ENCODE measurements at regions not wholly inside any gene's neighbourhood (a gene's known extent, or its start where the extent isn't known, plus 50 kb on each side); places are given as distances from the start of the nearest gene placed in this dataset.

DNA sequence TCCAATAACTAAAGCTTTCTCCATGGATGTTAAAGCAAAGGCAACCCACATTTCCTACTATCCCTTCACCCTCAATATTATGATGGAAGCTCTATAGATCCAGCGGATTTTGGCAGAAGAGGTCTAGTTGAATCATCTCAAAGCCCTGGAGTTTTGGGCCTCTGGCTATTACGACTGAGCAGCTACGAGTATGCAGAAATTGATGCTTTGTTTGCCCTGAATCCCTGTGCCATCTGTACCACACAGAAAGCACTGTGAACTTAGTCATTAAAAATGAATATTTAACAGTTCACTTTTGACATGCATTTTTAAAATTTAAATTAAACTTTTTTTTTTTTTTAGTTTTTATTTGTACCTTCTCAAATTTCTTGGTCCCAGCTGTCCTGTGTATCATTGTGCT, 705.4 kb upstream of the PTBP2 start:
- intact Hi-C loops (cut with micrococcal nuclease) = no loop called here
- Histone ChIP-seq H3K4me2 (replicated peaks; ENCODE audit: extremely low read depth, low read length, poor library complexity, severe bottlenecking) (no peak overlapping the region), H3K9me3 (replicated peaks in 1 of 2; ENCODE audit: control insufficient read depth in 1 of 2, insufficient read depth in 1 of 2, low read length in 2 of 2) (no peaks in the 10 kb centered on the region), H3K27ac (ENCODE audit: low read depth in 1 of 2, low read length in 2 of 2) (no peak overlapping the region), H3K4me1 (ENCODE audit: control insufficient read depth in 1 of 2, insufficient read depth in 2 of 2, low read length in 2 of 2) (no peaks in the 10 kb centered on the region), H3K36me3 (replicated peaks in 1 of 2; ENCODE audit: control insufficient read depth in 1 of 2, insufficient read depth in 2 of 2, low read length in 2 of 2) (no peaks in the 10 kb centered on the region), H3K4me3 (replicated peaks in 1 of 3; ENCODE audit: low read depth in 2 of 3, low read length in 3 of 3) (no peak overlapping the region), H4K20me1 (ENCODE audit: insufficient read depth, low read length) (no peaks in the 10 kb centered on the region), H3K79me2 (ENCODE audit: insufficient read depth, low read length) (no peaks in the 10 kb centered on the region), H3K9ac (ENCODE audit: insufficient read depth, low read length, poor library complexity, severe bottlenecking) (no peak overlapping the region), H3K27me3 (ENCODE audit: control insufficient read depth in 2 of 2, insufficient read depth in 2 of 2, low read length in 2 of 2) (no peaks in the 10 kb centered on the region), H2AFZ (ENCODE audit: insufficient read depth, low read depth, low read length, poor library complexity, severe bottlenecking) (no peak overlapping the region)
- no peaks in the 10 kb centered on the region for H3K36me3 Mint-ChIP-seq
- H3K4me1 Mint-ChIP-seq = no peaks in the 10 kb centered on the region
- H3K27me3 Mint-ChIP-seq (ENCODE audit: low read depth in 3 of 3) = no peaks in the 10 kb centered on the region
- H3K4me3 Mint-ChIP-seq = no peak overlapping the region
- TF ChIP-seq, protein P1, sequence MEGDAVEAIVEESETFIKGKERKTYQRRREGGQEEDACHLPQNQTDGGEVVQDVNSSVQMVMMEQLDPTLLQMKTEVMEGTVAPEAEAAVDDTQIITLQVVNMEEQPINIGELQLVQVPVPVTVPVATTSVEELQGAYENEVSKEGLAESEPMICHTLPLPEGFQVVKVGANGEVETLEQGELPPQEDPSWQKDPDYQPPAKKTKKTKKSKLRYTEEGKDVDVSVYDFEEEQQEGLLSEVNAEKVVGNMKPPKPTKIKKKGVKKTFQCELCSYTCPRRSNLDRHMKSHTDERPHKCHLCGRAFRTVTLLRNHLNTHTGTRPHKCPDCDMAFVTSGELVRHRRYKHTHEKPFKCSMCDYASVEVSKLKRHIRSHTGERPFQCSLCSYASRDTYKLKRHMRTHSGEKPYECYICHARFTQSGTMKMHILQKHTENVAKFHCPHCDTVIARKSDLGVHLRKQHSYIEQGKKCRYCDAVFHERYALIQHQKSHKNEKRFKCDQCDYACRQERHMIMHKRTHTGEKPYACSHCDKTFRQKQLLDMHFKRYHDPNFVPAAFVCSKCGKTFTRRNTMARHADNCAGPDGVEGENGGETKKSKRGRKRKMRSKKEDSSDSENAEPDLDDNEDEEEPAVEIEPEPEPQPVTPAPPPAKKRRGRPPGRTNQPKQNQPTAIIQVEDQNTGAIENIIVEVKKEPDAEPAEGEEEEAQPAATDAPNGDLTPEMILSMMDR (IDR thresholded peaks at IDR 0.05) = no peak
- no peak overlapping the region for H3K27ac Mint-ChIP-seq
- DNase-seq = no peak
- peaks cover 0 to 3% (median 2%) of the 10 kb centered on the region in 7 donors for H3K9me3 Mint-ChIP-seq
- WGBS (ENCODE audit: insufficient coverage) = no CpG with 5 or more reads among the region's 3 CpGs

DNA sequence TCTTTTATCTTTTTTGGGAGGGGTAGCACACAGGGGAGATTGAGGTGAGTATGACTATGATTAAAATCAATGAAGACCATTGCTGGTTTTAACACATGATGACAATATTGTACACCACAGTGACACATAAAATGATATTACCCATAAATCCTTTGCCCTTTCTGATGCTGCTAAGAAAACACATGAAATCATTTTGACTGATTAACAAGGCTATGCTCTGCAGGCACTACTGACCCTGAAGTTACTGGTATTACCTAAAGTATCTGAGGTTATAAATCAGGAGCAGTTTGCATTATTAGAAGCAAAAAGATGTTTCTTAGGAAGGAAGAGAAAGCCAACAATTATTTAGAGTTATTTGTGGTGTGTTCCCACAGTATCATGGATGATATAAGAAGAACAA, 701.2 kb upstream of the PTBP2 start:
- H3K36me3 Mint-ChIP-seq = no peaks in the 10 kb centered on the region
- no peak for DNase-seq
- no peak overlapping the region for H2AFZ ChIP-seq (ENCODE audit: insufficient read depth, low read depth, low read length, poor library complexity, severe bottlenecking)
- H3K4me3 Mint-ChIP-seq = no peak overlapping the region
- intact Hi-C loops (cut with micrococcal nuclease) = no loop called here
- H3K27me3 ChIP-seq (ENCODE audit: control insufficient read depth in 2 of 2, insufficient read depth in 2 of 2, low read length in 2 of 2) = no peaks in the 10 kb centered on the region
- H4K20me1 ChIP-seq (ENCODE audit: insufficient read depth, low read length) = no peaks in the 10 kb centered on the region
- H3K79me2 ChIP-seq (ENCODE audit: insufficient read depth, low read length) = no peaks in the 10 kb centered on the region
- no peaks in the 10 kb centered on the region for H3K4me1 ChIP-seq (ENCODE audit: control insufficient read depth in 1 of 2, insufficient read depth in 2 of 2, low read length in 2 of 2)
- no peaks in the 10 kb centered on the region for H3K27me3 Mint-ChIP-seq (ENCODE audit: low read depth in 3 of 3)
- H3K9ac ChIP-seq (ENCODE audit: insufficient read depth, low read length, poor library complexity, severe bottlenecking) = no peak overlapping the region
- H3K4me2 ChIP-seq (replicated peaks; ENCODE audit: extremely low read depth, low read length, poor library complexity, severe bottlenecking) = no peak overlapping the region
- no peak overlapping the region for H3K27ac Mint-ChIP-seq
- H3K9me3 Mint-ChIP-seq = peaks cover 0 to 5% (median under 1%) of the 10 kb centered on the region in 7 donors
- H3K9me3 ChIP-seq (replicated peaks in 1 of 2; ENCODE audit: control insufficient read depth in 1 of 2, insufficient read depth in 1 of 2, low read length in 2 of 2) = no peaks in the 10 kb centered on the region
- TF ChIP-seq, protein P1 (IDR thresholded peaks at IDR 0.05) = no peak
- no peaks in the 10 kb centered on the region for H3K36me3 ChIP-seq (replicated peaks in 1 of 2; ENCODE audit: control insufficient read depth in 1 of 2, insufficient read depth in 2 of 2, low read length in 2 of 2)
- H3K27ac ChIP-seq (ENCODE audit: low read depth in 1 of 2, low read length in 2 of 2) = no peak overlapping the region
- no peak overlapping the region for H3K4me3 ChIP-seq (replicated peaks in 1 of 3; ENCODE audit: low read depth in 2 of 3, low read length in 3 of 3)
- H3K4me1 Mint-ChIP-seq = no peaks in the 10 kb centered on the region

All from CD14-positive monocyte (primary cell).